GM21737 (cell line): ENCODE measurements at regions not wholly inside any gene's neighbourhood (a gene's known extent, or its start where the extent isn't known, plus 50 kb on each side); places are given as distances from the start of the nearest gene placed in this dataset.
"Not testable (repeated sequence)": the region's sequence is repeated elsewhere in the genome, so short reads cannot be mapped to it uniquely, and the experiment has no call there.

ENCODE experiments used
- ATAC-seq: cut with Tn5 transposase; IDR thresholded peaks from one replicate; pipeline ENCODE4 v1.9.1; 2021; ENCODE audit warnings: mild to moderate bottlenecking, moderate library complexity; ENCODE audit not compliant: unreplicated experiment

GRCh38 chr22:22756109-22756508 lies 111.7 kb downstream of the GGTLC2 start:
- ATAC-seq = no peak

- ATAC-seq = not testable (repeated sequence)
Observed at GRCh38 chr22:22756551-22757201, 112.3 kb downstream of the GGTLC2 start.

- not testable (repeated sequence) for ATAC-seq
Observed at GRCh38 chr22:22758101-22758807, 113.8 kb downstream of the GGTLC2 start.

GRCh38 chr22:22759371-22759770 lies 115.0 kb downstream of the GGTLC2 start:
- no peak for ATAC-seq

DNA sequence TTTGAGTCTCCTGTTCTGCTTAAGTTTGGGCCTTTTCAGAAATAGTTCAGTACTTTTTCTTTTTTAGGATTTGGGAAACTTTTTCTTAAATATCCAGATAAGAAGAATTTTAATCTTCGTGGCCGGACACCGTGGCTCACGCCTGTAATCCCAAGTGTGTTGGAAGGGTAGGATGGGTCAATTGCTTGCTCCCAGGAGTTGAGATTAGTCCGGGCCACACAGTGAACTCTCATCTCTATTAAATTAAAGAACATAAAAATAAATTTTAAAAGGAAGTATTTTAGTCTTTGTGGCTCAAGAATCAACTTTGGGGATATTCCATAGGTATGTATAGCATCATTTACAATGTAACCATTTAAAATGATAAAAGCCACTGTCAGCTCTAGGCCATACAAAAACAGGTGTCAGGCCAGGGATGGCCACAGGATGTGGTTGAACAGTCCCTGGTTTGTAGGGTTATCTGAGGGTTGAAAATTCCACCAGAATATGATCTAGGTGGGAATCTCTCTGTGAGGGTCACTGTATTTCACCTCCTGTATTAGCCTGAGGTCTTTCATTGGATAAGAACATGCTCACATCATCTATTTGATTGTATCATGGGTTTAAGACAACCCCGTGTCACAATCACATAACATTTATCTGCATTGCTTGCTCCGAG lies 115.6 kb downstream of the GGTLC2 start:
- no peak for ATAC-seq

DNA sequence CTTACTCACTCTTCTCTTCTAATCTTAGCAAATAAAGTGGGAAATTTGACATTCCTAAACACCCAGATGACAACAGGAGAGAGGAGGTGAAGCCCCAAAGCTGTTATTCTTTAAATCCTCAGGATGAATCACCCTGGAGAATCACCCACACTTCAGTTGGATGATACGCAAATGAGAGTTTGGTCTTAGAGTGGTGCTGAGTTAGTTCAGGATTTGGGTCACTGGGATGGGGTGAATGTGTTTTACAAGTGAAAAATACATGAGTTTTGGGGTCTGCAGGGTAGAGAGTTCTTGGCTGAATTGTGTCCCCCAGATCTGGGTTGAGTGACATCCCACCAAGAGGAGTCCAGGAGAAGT lies 117.2 kb downstream of the GGTLC2 start:
- no peak for ATAC-seq

GRCh38 chr22:22761963-22762772 lies 117.8 kb downstream of the GGTLC2 start:
- ATAC-seq = no peak

DNA sequence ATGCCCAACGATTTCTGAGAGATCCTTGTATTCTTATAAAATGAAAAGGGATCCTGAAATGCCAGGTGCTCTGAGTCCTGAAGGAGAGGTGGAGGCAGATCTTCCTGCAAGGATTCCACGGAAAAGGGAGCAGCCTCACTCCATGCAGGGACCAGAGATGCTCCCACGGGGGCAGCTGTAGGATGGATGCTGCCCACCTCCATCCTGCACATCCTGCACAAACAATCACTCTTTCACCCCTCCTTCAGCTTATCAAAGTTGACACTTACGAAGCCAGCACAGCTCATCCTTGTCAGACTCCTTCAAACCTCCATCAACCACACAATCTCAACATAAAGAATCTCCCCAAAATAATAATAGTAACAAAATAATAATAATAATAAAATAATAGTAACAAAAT lies 119.1 kb downstream of the GGTLC2 start:
- no peak for ATAC-seq

GRCh38 chr22:22764085-22764484 lies 119.7 kb downstream of the GGTLC2 start:
- ATAC-seq = no peak

- no peak for ATAC-seq
Observed at GRCh38 chr22:22767876-22768602, 119.6 kb upstream of the IGLL5 start.

DNA sequence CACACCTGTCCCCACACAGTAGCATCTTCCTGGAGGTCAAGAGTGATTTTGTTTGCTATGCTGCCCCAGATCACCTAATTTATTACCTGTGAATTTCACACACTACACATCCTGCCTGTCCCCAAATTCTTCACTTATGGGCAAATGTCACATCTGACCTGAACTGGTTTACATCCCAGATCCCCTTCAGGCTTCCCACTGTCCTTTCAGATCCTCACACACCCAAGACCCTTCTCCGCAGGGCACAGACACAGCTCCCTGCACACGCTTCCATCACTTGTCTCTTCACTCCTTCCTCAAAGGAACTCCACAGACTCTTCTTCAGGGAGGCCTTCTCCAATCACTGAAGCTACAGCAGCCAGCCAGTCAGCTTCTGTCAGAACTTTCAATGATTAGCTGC lies 118.7 kb upstream of the IGLL5 start:
- no peak for ATAC-seq

DNA sequence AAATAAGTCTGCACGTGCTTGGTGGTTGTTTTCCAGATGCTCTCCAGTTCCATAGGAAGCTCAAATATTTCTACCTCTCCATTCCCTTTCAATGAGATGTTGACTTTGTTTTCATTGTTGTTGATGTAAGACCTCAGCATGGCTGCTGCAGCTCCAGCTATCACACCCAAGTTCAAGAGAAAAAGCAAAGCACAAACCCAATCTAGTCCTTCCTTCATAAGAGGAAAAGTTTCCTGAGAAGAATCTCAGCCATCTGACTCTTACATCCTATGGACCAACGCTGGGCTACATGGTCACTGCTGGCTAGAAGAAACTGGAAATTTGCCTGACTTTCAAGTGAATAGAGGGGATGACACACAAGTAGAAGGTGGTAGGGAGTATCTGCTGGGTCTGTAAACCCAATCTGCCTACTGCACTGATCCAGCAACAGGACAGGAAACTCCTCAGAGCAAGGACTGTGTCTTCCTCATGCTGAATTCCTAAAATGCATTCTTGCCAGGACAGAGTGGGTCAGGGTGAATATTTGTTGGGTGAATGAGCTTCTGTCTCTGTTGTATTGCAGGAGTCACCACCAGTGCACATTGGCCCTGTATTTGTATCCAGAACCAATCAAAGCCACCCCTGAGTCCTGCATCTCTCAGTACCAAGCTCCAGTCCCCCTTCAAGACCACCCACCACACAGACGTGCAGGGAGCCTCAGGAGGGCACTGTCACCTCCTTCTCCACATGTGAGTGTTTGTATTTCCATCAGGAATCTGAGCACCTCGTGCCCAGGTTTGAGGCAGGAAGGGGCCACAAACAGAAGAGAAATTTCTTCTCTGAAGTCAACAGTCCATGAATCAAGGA lies 118.0 kb upstream of the IGLL5 start:
- no peak for ATAC-seq

DNA sequence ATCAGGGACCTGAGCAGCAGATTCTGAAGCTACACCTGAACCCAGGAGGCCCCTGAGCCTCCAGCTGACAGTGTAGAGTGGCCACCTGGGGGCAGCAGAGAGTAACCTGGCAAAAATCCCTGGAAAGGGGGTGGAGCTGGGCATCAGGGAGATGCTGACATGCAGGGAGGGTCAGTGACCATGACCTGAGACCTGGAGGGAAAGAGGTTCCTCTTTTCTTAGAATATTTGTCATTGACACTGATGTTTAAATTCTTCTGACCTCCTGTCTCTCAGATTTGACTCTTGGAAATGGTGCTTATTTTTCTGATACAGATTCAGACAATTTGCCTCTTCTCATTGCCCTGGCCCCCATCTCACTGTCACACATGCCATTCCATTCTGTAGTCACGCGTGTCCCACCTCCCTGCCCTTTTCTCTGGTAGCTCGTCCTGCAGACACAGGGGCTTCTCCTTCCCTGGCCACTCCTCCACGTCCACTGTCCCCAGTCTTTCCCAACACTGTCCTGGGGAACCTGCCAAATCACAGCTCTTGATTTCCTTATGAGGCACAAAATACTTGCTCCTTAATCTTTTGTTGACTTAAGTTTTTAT lies 117.2 kb upstream of the IGLL5 start:
- no peak for ATAC-seq

GRCh38 chr22:22770881-22771280 lies 116.7 kb upstream of the IGLL5 start:
- no peak for ATAC-seq

DNA sequence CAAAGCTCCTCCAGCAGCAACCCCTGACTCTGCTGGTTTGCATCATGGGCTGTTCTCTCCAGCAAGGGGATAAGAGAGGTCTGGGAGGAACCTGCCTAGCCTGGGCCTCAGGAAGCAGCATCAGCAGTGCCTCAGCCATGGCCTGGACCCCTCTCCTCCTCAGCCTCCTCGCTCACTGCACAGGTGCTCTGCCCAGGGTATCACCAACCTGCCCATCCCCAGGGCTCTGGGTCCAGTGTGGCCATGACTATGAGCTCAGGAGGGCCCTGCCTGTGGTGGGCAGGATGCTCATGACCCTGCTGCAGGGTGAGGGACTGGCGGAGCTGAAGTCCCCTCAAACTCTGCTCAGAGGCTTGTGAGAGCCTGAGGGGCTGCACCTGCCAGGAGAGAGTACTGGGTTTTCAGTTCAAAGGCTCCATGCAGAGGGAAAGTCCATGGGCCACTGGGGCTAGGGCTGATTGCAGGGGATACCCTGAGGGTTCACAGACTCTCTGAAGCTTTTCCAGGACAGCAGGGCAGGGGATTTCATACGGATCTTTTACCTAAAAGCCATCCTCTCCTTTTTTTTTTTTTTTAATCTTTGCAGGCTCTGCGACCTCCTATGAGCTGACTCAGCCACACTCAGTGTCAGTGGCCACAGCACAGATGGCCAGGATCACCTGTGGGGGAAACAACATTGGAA lies 115.8 kb upstream of the IGLL5 start:
- no peak for ATAC-seq

GRCh38 chr22:22772396-22772795 lies 115.2 kb upstream of the IGLL5 start:
- ATAC-seq = no peak

DNA sequence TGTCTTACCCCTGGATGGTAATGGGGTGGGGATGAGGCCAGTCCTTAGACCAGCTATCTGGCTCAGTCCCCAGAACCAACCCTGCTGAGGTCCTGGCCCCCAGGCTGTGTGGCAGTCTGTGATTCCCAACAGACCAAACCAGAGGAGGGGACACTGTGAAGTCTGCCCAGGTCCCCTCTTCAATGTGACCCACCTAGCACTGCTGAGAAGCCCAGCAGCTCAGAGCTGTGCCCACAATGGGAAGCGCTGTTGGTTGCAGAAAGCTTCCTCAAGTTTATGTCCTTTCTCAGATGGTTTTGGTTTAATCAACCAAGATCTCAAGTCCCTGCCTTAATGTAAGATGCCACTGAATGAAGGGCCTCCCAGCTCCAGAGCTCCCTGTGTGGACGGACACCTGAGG lies 114.7 kb upstream of the IGLL5 start:
- ATAC-seq = no peak

- ATAC-seq = no peak
Observed at GRCh38 chr22:22773427-22773826, 114.2 kb upstream of the IGLL5 start.
